ENCODE measurements at regions not wholly inside any gene's neighbourhood (a gene's known extent, or its start where the extent isn't known, plus 50 kb on each side); places are given as distances from the start of the nearest gene placed in this dataset.

- H3K9ac ChIP-seq (ENCODE audit: insufficient read depth, low read length, poor library complexity, severe bottlenecking), result no peak overlapping the region
- Mint-ChIP-seq H3K36me3 (no peaks in the 10 kb centered on the region), H3K9me3 (peaks cover 0 to 5% (median 1%) of the 10 kb centered on the region in 7 donors), H3K4me3 (no peak overlapping the region), H3K4me1 (no peaks in the 10 kb centered on the region), H3K27me3 (ENCODE audit: low read depth in 3 of 3) (peaks cover 0 to 10% (median 3%) of the 10 kb centered on the region in 3 donors), H3K27ac (no peak overlapping the region)
- 94% methylated on average over 8 of the region's 10 CpGs for WGBS (ENCODE audit: insufficient coverage)
- no peak for DNase-seq
- H3K4me2 ChIP-seq (replicated peaks; ENCODE audit: extremely low read depth, low read length, poor library complexity, severe bottlenecking), result no peak overlapping the region
- intact Hi-C loops (cut with micrococcal nuclease), result no loop called here
- no peaks in the 10 kb centered on the region for H3K36me3 ChIP-seq (replicated peaks in 1 of 2; ENCODE audit: control insufficient read depth in 1 of 2, insufficient read depth in 2 of 2, low read length in 2 of 2)
- no peaks in the 10 kb centered on the region for H3K9me3 ChIP-seq (replicated peaks in 1 of 2; ENCODE audit: control insufficient read depth in 1 of 2, insufficient read depth in 1 of 2, low read length in 2 of 2)
- TF ChIP-seq CTCF (IDR thresholded peaks at IDR 0.05), result no peak
- H4K20me1 ChIP-seq (ENCODE audit: insufficient read depth, low read length), result no peaks in the 10 kb centered on the region
- H2AFZ ChIP-seq (ENCODE audit: insufficient read depth, low read depth, low read length, poor library complexity, severe bottlenecking), result no peak overlapping the region
- no peaks in the 10 kb centered on the region for H3K79me2 ChIP-seq (ENCODE audit: insufficient read depth, low read length)
- H3K27ac ChIP-seq (ENCODE audit: low read depth in 1 of 2, low read length in 2 of 2), result no peak overlapping the region
- no peaks in the 10 kb centered on the region for H3K4me1 ChIP-seq (ENCODE audit: control insufficient read depth in 1 of 2, insufficient read depth in 2 of 2, low read length in 2 of 2)
- H3K4me3 ChIP-seq (replicated peaks in 1 of 3; ENCODE audit: low read depth in 2 of 3, low read length in 3 of 3), result no peak overlapping the region
- H3K27me3 ChIP-seq (ENCODE audit: control insufficient read depth in 2 of 2, insufficient read depth in 2 of 2, low read length in 2 of 2), result no peaks in the 10 kb centered on the region
Observed at GRCh38 chr20:22429175-22430153, 154.9 kb downstream of the FOXA2 start.

GRCh38 chr20:22428051-22428450 is 156.3 kb downstream of the FOXA2 start:
- no peak for DNase-seq
- Histone ChIP-seq H3K4me1 (ENCODE audit: control insufficient read depth in 1 of 2, insufficient read depth in 2 of 2, low read length in 2 of 2) (no peaks in the 10 kb centered on the region), H3K27ac (ENCODE audit: low read depth in 1 of 2, low read length in 2 of 2) (no peak overlapping the region), H4K20me1 (ENCODE audit: insufficient read depth, low read length) (no peaks in the 10 kb centered on the region), H3K36me3 (replicated peaks in 1 of 2; ENCODE audit: control insufficient read depth in 1 of 2, insufficient read depth in 2 of 2, low read length in 2 of 2) (no peaks in the 10 kb centered on the region), H3K4me2 (replicated peaks; ENCODE audit: extremely low read depth, low read length, poor library complexity, severe bottlenecking) (no peak overlapping the region), H3K27me3 (ENCODE audit: control insufficient read depth in 2 of 2, insufficient read depth in 2 of 2, low read length in 2 of 2) (no peaks in the 10 kb centered on the region), H2AFZ (ENCODE audit: insufficient read depth, low read depth, low read length, poor library complexity, severe bottlenecking) (no peak overlapping the region), H3K9me3 (replicated peaks in 1 of 2; ENCODE audit: control insufficient read depth in 1 of 2, insufficient read depth in 1 of 2, low read length in 2 of 2) (no peaks in the 10 kb centered on the region), H3K79me2 (ENCODE audit: insufficient read depth, low read length) (no peaks in the 10 kb centered on the region), H3K4me3 (replicated peaks in 1 of 3; ENCODE audit: low read depth in 2 of 3, low read length in 3 of 3) (no peak overlapping the region), H3K9ac (ENCODE audit: insufficient read depth, low read length, poor library complexity, severe bottlenecking) (no peak overlapping the region)
- Mint-ChIP-seq H3K36me3 (no peaks in the 10 kb centered on the region), H3K9me3 (peaks cover 0 to 5% (median 1%) of the 10 kb centered on the region in 7 donors), H3K27me3 (ENCODE audit: low read depth in 3 of 3) (peaks cover 3 to 8% (median 4%) of the 10 kb centered on the region in 3 donors), H3K4me3 (no peak overlapping the region), H3K4me1 (no peaks in the 10 kb centered on the region), H3K27ac (no peak overlapping the region)
- intact Hi-C loops (cut with micrococcal nuclease), result no loop called here
- WGBS (ENCODE audit: insufficient coverage), result no CpG with 5 or more reads among the region's 3 CpGs
- no peak for TF ChIP-seq CTCF (IDR thresholded peaks at IDR 0.05)

Data from CD14-positive monocyte (primary cell).